NCI-H460 (cell line): ENCODE measurements at regions not wholly inside any gene's neighbourhood (a gene's known extent, or its start where the extent isn't known, plus 50 kb on each side); places are given as distances from the start of the nearest gene placed in this dataset.

ENCODE experiments used
- DNase-seq: peaks from one replicate; pipeline ENCODE4 v3.0.0-alpha.2; 2016; ENCODE audit warnings: low read depth; ENCODE audit errors: extremely low read depth

DNA sequence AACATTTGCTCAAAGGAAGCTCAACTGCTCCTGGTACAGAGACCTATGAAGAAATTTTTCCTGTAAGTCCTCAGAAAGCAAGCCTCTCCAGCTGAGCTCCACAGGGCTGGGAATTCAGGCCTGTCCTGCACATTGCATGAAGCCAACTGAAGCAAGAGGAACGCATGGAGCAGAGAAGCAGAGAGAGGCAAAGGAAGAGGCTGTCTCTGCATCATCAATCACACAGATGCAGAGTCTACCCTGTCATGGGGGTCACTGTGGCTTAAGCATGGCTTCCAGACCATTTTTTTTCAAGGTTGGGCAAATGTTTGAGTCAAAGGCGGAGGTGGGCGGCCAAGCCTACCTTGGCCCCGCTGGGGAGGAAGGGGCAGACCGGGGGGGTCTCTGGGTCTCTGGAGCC lies 110.3 kb upstream of the MSX1 start:
- DNase-seq: no peak

DNA sequence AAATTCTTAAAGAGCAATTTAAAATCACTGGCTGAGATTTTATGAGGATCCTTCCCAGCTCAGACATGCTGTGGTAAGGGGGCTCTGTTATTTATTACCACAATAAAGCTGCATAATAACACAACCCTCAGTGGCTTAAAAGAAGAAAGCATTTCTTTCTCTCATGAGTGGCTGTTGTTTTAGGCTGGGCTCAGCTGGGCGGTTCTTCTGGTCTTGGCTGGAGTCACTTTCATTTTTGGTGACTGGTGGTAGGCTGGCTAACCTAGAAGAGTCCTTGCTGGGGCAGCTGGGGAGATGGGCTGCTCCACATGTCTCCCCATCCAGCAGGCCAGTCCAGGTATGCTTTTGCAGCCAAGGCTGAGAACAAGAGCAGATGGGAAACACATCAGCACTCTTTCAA lies 113.0 kb upstream of the MSX1 start:
- DNase-seq: no peak

DNA sequence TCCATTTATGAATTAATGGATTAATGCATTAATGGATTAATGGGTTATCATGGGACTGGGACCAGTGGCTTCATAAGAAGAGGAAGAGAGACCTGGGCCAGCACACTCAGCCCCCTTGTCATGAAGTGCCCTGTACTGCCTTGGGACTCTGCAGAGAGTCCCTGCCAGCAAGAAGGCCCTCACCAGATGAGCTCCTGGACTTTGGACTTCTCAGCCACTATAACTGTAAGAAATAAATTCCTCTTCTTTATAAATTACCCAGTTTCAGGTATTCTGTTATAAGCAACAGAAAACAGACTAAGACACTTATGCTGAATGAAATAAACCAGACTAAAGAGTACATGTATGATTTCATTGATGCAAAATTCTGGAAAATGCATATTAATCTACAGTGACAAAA lies 119.4 kb upstream of the MSX1 start:
- no peak for DNase-seq

DNA sequence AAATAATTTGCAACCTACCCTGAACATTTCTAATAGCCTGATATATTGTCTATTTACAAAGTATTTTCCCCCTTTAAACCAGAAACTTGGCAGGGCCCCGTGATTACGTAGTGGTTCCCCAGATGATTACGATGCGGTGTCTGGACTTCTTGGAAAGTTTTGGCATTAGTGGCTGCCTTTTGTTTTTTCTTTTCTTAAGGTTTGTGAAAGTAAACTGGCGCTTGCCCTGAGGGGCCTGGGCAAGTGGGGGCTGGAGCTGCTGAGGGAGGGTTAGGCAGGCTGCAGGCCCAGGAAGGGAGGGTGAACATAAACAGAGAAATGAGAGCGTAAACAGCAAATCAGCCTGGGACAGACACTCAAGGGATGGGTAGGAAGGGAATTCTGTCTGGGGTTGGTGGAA lies 123.6 kb upstream of the MSX1 start:
- DNase-seq: no peak

DNA sequence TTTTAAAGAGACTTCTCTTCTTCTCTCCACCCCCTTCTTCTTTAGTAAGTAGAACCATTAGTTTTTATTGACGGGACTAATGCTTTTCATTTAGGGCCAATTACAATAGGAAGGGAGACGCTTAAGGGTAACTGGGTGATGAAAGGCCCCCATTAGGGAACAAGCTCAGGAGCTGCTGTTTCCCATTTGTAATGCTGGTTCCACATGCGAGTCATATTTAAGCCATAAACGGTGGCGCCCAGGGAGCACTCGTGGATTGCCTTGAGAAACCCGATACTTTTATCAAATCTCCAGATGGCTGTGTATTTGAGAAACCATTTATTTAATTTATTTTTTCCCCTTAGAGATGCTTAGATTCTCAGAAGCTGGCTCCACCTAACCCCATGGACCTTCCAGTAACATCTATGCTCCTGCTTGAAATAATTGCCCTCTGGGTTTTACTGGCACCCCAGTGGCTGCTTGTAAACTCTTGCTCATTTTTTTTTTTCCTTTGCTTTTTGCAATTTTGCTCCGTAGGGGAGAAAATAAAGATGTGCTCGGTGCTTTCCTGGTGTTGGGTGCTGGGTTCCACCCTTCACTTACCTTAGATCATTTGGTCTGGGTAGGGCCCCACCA lies 124.2 kb upstream of the MSX1 start:
- no peak for DNase-seq

DNA sequence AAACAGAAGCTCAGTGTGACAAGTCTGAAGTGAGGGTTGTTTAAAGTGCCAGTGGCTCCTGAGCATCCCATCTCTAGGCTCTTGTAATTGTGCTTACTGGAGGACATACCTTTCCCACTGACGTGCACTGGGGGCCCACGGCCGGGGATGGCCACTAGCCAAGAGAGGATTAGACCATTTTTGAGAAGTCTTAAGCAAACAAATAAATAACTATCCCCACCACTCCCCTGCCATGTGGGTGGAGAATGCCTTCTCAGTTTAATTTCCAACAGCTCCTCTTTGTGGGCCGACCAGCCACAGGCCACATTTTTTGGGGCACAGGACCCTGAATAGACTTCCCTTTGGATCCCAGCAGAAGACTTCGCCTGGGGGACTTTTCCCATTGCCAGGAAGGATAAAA lies 125.0 kb upstream of the MSX1 start:
- no peak for DNase-seq

DNA sequence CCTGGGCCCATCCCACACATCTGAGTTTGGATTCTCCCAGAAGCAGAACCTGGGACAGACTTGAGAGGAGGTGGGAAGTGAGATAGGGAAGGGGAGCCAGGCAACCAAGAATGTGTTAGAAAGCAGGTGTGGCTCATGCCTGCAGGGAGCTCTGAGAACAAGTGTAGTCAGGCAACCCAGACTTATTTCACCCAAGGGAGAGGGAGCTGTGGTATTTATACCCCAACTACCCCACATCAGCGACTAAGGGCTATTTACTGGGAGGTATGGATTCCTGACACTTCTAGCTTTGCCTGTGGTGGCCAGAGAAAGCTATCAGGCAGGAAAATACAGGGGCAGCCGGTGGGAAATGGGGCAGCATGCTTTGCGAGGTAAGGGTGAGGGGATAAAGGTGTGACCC lies 125.8 kb upstream of the MSX1 start:
- DNase-seq: no peak

DNA sequence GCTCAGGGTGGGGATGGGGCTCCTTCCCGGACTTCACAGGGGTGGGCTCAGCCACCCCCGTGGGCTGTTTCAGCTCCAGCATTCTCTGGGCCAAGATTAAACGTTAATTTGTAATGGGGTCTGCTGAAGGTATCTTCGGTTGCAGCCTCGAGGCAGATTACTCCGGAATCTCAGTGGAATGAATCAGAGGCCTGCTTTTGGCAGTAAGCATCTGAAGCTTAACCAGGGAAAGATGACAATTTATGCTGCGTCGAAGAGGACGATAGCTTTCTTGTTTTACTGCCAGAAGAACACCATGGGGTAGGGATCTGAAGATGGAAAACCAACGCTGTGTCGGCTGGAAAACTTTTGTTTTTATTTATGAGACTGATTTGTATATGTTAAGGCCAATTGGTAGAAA lies 129.2 kb upstream of the MSX1 start:
- DNase-seq: no peak

DNA sequence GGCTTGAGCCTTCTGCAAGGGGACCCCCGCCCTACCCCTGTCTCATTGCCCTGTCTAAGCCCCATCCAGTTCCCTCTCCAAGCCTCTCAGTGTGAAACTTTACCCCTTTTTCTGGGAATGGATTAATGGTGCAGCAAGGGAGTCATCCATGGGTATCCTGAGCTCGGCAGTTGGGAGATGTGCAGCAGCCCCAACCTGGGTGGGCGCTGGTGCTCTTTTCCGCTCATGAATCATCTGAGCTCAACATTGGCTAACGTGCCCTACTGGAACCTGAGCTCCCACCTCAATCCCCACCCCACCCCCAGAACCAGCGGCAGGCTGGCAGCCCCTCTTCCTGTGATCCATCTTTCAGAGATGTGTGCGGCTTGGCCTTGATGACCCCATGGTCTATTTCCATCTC lies 130.3 kb upstream of the MSX1 start:
- DNase-seq: no peak

DNA sequence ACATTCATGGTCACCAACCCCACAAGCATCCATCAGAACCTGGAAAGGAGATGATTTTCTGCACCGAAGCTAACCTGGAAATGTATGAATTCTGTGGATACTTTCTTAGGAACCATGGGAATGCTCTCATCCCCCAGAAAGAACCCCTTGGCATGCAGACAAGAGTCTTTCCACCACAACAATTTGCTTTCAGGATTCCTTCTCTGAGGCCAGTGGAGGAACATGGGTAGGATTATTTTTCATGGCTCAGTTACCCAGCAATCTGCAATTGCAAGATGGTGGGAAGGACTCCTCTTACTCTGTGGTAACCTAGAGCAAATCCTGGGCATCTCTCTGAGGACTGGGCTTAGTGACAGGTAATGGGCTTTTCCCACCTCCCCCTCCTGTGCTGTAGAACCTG lies 131.9 kb upstream of the MSX1 start:
- DNase-seq: no peak

DNA sequence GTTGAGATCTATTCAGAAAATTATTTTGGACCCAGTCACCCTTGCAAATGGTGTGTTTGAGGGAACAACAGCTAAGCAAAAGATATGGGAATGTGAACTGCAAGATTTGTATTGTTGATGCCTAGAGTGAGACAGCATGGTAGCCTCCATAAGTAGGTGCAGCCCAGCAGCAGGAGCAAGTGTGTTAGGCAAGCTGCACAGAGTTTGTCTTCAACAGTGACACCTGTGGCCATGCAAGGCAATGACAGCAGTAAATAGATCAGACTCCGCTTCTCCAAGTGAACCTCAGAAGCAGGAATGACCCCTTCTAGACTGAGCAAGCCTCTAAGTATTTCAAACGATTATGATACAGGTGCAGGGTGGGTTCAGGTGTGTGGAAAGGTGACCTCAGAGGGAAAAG lies 133.4 kb upstream of the MSX1 start:
- no peak for DNase-seq

DNA sequence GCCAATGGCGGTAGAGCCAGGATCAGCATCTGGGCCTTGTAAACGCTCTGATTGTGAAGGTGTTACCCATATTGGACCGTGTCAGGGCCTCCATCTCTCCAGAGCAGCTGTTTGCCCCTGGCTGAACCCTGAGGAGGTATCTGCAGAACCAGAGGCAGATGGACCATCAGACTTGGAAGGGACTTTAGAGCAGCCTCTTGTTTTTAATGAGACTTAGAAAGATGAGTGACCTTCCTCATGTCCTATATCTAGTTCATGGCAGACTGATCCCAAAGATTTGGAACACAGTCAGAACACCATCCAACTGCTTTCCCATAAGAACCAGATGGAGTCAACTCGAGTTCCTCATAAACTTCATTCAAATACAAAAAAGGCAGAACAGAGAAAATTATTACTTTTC lies 135.1 kb upstream of the MSX1 start:
- DNase-seq: no peak

DNA sequence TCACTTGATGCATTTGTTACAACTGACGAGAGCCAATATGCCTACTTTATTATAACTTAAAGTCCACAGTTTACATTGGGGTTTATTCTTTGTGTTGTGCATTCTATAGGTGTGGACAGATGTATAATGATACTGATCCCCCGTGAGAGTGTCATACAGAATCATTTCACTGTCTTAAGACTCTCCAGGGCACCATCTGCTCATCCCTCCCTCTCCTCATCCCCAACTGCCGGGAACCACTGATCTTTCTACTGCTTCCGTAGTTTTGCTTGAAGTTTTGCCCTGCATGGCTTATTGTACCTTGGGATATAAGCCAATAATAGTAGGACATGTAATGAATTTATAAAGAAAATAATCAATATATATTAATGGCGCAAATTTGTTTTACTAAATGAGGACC lies 137.8 kb upstream of the MSX1 start:
- no peak for DNase-seq

DNA sequence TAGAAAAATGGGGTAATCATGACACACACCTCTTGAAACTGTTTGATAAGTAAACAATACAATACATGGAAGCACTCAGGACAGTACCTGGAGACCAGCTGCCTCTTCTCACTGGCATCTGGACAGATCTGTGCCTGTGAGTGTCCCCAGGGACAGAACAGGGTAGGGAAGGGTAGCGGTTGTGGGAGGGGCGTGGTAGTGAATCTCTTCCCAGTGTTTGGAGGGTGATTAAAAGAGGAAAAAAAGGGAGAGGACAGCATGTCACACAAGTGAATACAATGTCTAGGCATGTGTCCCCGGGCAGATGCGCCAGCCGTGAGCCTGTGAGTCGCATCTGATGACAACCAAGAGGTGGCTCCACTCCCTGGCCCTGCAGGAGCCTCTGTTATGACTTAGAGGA lies 138.8 kb upstream of the MSX1 start:
- DNase-seq: no peak

DNA sequence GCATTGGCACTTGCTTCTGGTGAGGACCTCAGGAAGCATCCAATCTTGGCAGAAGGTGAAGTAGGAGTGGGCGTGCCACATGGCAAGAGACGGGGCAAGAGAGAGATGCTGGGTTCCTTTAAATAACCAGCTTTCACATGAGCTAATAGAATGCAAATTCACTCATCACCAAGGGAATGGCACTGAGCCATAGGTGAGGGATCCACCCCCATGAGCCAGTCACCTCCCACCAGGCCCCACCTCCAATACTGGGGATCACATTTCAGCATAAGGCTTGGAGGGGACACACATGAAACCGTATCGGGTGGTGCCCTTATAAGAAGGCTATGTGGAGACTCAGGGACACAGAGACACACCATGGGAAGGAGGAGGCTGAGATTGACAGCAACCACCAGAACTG lies 140.0 kb upstream of the MSX1 start:
- DNase-seq: no peak

DNA sequence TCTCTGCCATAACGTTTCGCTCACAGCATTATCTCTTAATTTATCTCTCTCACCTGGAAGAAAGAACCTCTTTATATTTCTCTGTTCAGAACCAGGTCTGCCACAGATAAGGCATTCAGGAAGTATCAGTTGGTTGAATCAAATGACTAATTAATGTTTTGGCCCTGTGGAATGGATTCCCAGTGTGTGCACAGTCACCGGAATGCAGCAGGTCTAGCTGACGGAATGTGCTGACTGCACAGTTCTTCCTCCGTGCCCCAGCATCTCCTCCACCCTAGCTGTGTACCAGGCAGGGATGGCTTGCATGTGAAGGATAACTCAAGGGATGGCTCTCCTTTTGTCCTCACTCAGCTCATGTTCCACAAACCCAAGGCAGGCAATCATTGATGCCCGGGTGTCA lies 141.8 kb upstream of the MSX1 start:
- no peak for DNase-seq

DNA sequence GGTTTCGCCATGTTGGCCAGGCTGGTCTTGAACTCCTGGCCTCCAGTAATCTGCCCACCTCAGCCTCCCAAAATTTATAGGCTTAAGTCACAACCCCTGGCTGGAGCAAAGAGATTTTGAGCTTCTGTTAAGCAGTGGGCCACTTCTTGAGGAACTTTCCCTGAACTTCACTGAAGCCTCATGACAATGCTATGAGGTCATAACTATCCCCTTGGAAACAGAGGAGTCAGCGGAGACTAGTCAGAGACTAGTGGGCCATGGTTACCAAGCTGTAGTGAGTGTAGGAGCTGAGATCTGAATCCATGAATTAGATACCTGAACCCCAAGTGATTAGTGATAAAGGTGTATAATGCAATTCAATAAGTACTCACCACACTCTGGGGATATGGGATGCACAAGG lies 145.1 kb upstream of the MSX1 start:
- no peak for DNase-seq

DNA sequence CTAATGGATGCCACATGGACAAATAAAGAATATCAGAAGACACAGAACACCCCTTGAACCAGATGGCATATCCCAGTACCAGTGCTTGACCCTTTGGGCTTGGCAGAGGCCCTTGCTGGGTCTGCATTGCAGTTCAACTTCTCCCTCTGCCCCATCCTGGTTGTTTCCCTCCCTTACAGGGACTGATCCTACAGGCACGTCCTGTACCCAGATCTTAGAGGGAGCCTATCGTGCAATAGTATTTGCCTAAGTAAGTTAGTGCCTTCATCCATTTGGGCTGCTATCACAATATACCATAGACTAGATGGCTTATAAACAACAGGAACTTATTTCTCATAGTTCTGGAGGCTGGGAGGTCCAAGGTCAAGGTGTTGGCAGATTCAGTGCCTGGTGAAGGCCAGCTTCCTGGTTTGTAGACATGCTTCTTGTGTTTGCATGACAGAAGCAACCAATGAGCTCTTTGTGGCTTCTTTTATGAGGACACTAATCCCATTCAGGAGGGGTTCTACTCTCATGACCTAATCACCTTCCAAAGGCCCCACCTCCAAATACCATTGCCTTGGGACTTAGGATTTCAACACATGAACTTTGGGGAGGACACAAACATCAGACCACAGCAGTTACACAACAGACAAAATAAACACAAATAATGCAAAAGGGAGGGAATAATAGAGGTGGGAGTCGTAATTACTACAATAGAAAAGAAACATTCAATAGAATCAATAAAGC lies 146.5 kb upstream of the MSX1 start:
- no peak for DNase-seq

DNA sequence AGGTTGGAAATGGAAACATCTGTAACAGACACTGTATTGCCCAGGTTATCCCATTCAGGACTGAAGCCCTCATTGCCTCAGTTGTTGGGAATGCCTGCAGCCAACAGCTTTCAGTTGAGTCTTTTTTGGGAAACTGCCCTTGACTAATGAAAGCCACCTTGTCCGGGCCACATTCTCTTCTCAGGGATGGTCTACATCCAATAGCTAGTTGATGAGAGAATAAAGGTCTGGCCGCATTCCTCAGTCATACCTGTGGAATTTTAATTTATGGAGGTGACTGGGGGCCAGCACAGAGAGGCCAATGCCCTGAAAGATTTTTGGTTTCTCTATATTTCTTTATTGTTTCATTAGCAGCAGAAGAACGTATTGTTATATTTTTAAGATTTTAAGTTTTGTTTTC lies 147.6 kb upstream of the MSX1 start:
- DNase-seq: no peak

DNA sequence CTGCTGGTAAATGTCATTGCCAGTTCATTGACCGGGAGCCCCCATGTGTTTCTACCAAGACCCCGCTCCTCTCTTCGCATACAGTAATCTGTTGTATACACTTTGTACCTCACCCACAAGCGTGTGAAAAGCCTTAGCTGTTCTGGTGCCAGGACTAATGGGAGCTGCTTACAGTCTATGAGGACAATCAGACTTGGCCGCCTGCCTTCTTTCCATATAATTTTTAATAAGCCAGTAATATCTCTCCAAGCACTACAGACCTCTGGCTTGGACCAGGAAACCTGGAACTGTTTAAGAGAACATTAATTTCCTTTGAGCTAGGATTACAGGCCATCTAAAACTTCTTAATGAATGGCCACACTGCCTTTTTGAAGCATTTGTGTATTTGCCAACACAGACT lies 149.7 kb upstream of the MSX1 start:
- no peak for DNase-seq

DNA sequence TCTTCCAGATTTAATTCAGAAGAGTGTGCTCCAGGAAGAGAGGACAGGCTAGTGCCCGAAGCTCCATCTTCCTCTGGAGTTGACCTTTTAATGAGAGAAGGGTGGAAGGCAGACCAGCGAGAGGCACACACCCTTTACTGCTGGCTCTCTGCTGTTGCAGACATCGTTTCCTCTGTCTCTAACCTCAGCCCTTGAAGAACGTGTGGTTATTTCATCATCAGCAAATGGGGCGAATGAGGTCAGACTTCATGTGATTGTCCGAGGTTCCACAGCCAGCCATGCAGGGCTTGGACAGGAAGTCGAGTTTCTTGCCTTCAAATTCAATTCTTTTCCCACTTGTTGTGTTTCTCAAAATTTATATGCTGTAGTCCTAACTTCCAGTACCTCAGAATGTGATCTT lies 155.2 kb upstream of the MSX1 start:
- DNase-seq: no peak

DNA sequence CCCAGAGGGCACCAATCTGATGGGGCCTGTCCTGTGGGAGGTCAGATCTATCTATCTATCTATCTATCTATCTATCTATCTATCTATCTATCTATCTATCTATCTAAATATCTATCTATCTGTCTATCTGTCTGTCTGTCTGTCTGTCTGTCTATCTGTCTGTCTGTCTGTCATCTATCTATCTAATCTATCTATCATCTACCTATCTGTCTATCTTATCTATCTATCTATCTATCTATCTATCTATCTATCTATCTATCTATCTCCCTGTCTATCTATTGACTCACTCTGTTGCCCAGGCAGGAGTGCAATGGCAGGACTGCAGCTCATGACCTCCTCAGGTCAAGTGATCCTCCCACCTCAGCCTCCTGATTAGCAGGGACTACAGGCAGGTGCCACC lies 155.7 kb upstream of the STX18 start:
- DNase-seq: no peak

DNA sequence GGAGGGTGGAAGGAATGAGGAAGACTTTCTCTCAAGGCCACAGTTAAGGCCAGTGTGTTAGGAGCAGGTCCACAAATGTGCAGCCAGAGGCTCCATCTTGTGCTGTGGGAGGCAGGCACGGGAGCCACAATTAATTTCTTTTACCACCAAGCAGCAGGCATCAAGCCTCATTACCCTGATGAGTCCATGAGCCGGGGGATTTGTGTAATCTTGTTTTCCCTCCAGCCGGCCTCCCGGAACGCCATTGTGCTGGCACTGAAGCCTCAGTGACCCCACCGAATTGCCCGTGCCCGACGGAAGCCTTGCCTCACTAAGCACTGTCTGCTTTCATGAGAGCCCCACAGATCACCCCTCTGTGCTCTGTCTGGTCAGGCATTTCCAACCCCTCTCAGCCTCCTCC lies 154.7 kb upstream of the STX18 start:
- no peak for DNase-seq
